ENCODE measurements at regions not wholly inside any gene's neighbourhood (a gene's known extent, or its start where the extent isn't known, plus 50 kb on each side); places are given as distances from the start of the nearest gene placed in this dataset.
A peak's percentile ranks its signal among the peaks of the same experiment; 100 is the strongest.

DNA sequence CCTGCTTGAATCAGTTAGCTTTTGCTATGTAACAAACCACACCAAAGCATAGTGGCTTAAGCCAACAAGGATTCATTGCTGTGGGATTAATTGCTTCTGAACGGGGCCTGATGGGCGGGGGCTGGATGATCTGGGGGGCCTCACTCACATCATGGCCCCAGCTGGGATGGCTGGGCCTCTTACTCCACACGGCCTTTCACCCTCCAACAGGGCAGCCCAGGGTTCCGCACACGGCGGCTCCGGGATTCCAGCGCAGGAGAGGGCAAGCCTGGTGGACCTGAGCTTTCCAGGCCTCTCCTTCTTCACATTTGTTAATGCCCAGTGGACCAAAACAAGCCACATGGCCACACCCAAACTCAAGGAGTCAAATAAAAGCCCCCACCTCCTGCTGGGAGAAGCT is 86.3 kb upstream of the PHLPP1 start:
- Histone ChIP-seq H3K36me3 (ENCODE audit: control insufficient read depth in 2 of 3, insufficient read depth in 3 of 3, low read length in 3 of 3) (no peaks in the 10 kb centered on the region), H3K9me3 (ENCODE audit: control insufficient read depth in 2 of 3, insufficient read depth in 1 of 3, low read length in 3 of 3) (peaks cover 0 to 1% (median 0%) of the 10 kb centered on the region in 3 donors), H3K4me3 (ENCODE audit: low read length in 3 of 3) (no peak overlapping the region), H3K27me3 (ENCODE audit: control insufficient read depth, insufficient read depth, low read length) (no peaks in the 10 kb centered on the region), H3K4me1 (ENCODE audit: control insufficient read depth in 2 of 3, insufficient read depth in 2 of 3, low read depth in 1 of 3, low read length in 3 of 3) (peaks cover 0 to 2% (median 0%) of the 10 kb centered on the region in 3 donors), H3K27ac (ENCODE audit: low read depth in 2 of 2, low read length in 2 of 2) (no peak overlapping the region), H3K9ac (ENCODE audit: low read length in 3 of 3) (no peak overlapping the region)
- intact Hi-C loops (cut with DNase I) = no loop called here
- no peak for FAIRE-seq
- no peak for DNase-seq
- TF ChIP-seq CTCF (IDR thresholded peaks at IDR 0.05; ENCODE audit: borderline replicate concordance, extremely low read depth, insufficient read depth) = no peak

GRCh38 chr18:62631173-62631572 is 84.2 kb upstream of the PHLPP1 start:
- FAIRE-seq = no peak
- intact Hi-C loops (cut with DNase I) = no loop called here

DNA sequence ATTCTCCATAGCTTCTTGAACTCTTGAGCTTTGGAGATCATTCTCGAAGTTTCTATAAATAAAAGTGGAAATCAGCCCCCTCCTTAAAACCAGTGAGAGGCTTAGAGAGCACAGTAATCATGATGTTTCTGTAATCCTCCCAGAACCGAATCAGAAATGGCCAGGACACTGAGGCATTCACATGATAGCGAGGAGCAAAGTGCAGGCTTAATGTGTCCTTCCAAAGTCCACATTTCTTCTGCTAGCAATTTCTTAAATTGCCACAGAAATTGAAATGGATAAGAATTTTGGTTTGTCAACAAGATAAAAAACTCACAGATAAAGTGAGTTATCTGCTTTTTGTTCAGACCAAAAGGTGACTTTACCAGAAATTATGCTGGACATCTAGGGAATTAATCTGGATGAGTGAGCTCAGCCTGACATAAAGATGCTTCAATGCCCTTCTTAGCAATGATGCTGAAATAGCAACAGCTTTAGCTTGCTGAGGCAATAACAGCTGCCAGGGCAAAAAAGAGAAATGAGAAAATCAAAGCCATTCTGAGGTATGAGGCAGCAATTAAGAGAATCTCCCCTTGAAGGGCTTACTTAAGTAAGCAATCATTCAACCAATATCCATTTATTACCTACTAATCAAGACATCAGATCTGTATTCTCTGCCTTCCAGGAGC is 82.4 kb upstream of the PHLPP1 start:
- intact Hi-C loops (cut with DNase I) = no loop called here
- no peak for FAIRE-seq
- no peaks in the 10 kb centered on the region for H3K36me3 ChIP-seq (ENCODE audit: control insufficient read depth in 2 of 3, insufficient read depth in 3 of 3, low read length in 3 of 3)
- DNase-seq = no peak
- H3K4me1 ChIP-seq (ENCODE audit: control insufficient read depth in 2 of 3, insufficient read depth in 2 of 3, low read depth in 1 of 3, low read length in 3 of 3) = peaks cover 0 to 2% (median 0%) of the 10 kb centered on the region in 3 donors
- peak overlapping the region in 1 of 2 donors; percentile 39 for H3K27ac ChIP-seq (ENCODE audit: low read depth in 2 of 2, low read length in 2 of 2)
- TF ChIP-seq CTCF (IDR thresholded peaks at IDR 0.05; ENCODE audit: borderline replicate concordance, extremely low read depth, insufficient read depth) = no peak
- H3K9me3 ChIP-seq (ENCODE audit: control insufficient read depth in 2 of 3, insufficient read depth in 1 of 3, low read length in 3 of 3) = peaks cover 0 to 1% (median 0%) of the 10 kb centered on the region in 3 donors
- H3K27me3 ChIP-seq (ENCODE audit: control insufficient read depth, insufficient read depth, low read length) = no peaks in the 10 kb centered on the region
- H3K4me3 ChIP-seq (ENCODE audit: low read length in 3 of 3) = no peak overlapping the region
- H3K9ac ChIP-seq (ENCODE audit: low read length in 3 of 3) = no peak overlapping the region

More at GRCh38 chr18:62631173-62631572, 84.2 kb upstream of the PHLPP1 start:
- no peak for TF ChIP-seq CTCF (IDR thresholded peaks at IDR 0.05; ENCODE audit: borderline replicate concordance, extremely low read depth, insufficient read depth)
- peaks cover 0 to 1% (median 0%) of the 10 kb centered on the region in 3 donors for H3K9me3 ChIP-seq (ENCODE audit: control insufficient read depth in 2 of 3, insufficient read depth in 1 of 3, low read length in 3 of 3)
- no peak overlapping the region for H3K9ac ChIP-seq (ENCODE audit: low read length in 3 of 3)
- H3K36me3 ChIP-seq (ENCODE audit: control insufficient read depth in 2 of 3, insufficient read depth in 3 of 3, low read length in 3 of 3) = no peaks in the 10 kb centered on the region
- H3K27me3 ChIP-seq (ENCODE audit: control insufficient read depth, insufficient read depth, low read length) = no peaks in the 10 kb centered on the region
- H3K4me1 ChIP-seq (ENCODE audit: control insufficient read depth in 2 of 3, insufficient read depth in 2 of 3, low read depth in 1 of 3, low read length in 3 of 3) = peaks cover 0 to 2% (median 0%) of the 10 kb centered on the region in 3 donors
- DNase-seq = no peak
- H3K4me3 ChIP-seq (ENCODE audit: low read length in 3 of 3) = no peak overlapping the region
- no peak overlapping the region for H3K27ac ChIP-seq (ENCODE audit: low read depth in 2 of 2, low read length in 2 of 2)
